H9 (cell line): ENCODE measurements at regions not wholly inside any gene's neighbourhood (a gene's known extent, or its start where the extent isn't known, plus 50 kb on each side); places are given as distances from the start of the nearest gene placed in this dataset.

Experiments
- DNase-seq: peaks from one replicate; pipeline ENCODE4 v3.0.0-alpha.2; 2017
- H2AFZ ChIP-seq: one replicate; pipeline ENCODE4 v1.6.1; 2013; ENCODE audit warnings: mild to moderate bottlenecking, low read length, control low read depth, moderate library complexity
- H2AK5ac ChIP-seq: 2 replicates; pipeline ENCODE4 v1.6.1; 2013; ENCODE audit warnings: low read length, control low read depth, mixed read lengths; ENCODE audit not compliant: insufficient read length
- H2BK120ac ChIP-seq: one replicate; pipeline ENCODE4 v1.6.1; 2013; ENCODE audit warnings: low read depth, mild to moderate bottlenecking, low read length, control low read depth, inconsistent platforms; ENCODE audit not compliant: poor library complexity, severe bottlenecking
- H2BK12ac ChIP-seq: 2 replicates; pipeline ENCODE4 v1.6.1; 2013; ENCODE audit warnings: low read length, control low read depth, mixed read lengths, low read depth; ENCODE audit not compliant: insufficient read length
- H2BK15ac ChIP-seq: 2 replicates; pipeline ENCODE4 v1.6.1; 2013; ENCODE audit warnings: low read depth, low read length, control low read depth
- H2BK20ac ChIP-seq: one replicate; pipeline ENCODE4 v1.6.1; 2013; ENCODE audit warnings: low read depth, mild to moderate bottlenecking, low read length, control low read depth, inconsistent platforms; ENCODE audit not compliant: poor library complexity, severe bottlenecking
- H2BK5ac ChIP-seq: 2 replicates; pipeline ENCODE4 v1.6.1; 2013; ENCODE audit warnings: low read length, control low read depth, mixed read lengths; ENCODE audit not compliant: insufficient read length
- H3K14ac ChIP-seq: 2 replicates; pipeline ENCODE4 v1.6.1; 2013; ENCODE audit warnings: low read length, control low read depth; ENCODE audit not compliant: insufficient read depth
- H3K18ac ChIP-seq: 2 replicates; pipeline ENCODE4 v1.6.1; 2013; ENCODE audit warnings: low read depth, mild to moderate bottlenecking, mixed read lengths, low read length, control low read depth; ENCODE audit not compliant: insufficient read length
- H3K23ac ChIP-seq: 2 replicates; pipeline ENCODE4 v1.6.1; 2013; ENCODE audit warnings: low read length, control low read depth, mixed read lengths, low read depth; ENCODE audit not compliant: insufficient read length
- H3K23me2 ChIP-seq: 2 replicates; pipeline ENCODE4 v1.6.1; 2013; ENCODE audit warnings: low read depth, mild to moderate bottlenecking, mixed read lengths, low read length, control low read depth; ENCODE audit not compliant: insufficient read length, poor library complexity, severe bottlenecking
- H3K27ac ChIP-seq: 2 replicates; pipeline ENCODE4 v1.5.1; 2013; ENCODE audit warnings: low read length, control low read depth, mixed read lengths, low read depth; ENCODE audit not compliant: insufficient read length
- H3K27me3 ChIP-seq: 2 replicates; pipeline ENCODE4 v1.6.1; 2013; ENCODE audit warnings: low read length, control low read depth, inconsistent platforms; ENCODE audit not compliant: insufficient read depth
- H3K4ac ChIP-seq: 2 replicates; pipeline ENCODE4 v1.6.1; 2013; ENCODE audit warnings: low read depth, mild to moderate bottlenecking, control low read depth, inconsistent platforms, low read length, moderate library complexity
- H3K4me1 ChIP-seq: 2 replicates; pipeline ENCODE4 v1.6.1; 2013; ENCODE audit warnings: low read length, control low read depth, inconsistent platforms; ENCODE audit not compliant: insufficient read depth
- H3K4me2 ChIP-seq: 2 replicates; pipeline ENCODE4 v1.6.1; 2013; ENCODE audit warnings: low read length, control low read depth, mixed read lengths; ENCODE audit not compliant: insufficient read length, insufficient read depth
- H3K56ac ChIP-seq: 2 replicates; pipeline ENCODE4 v1.6.1; 2013; ENCODE audit warnings: low read depth, mild to moderate bottlenecking, mixed read lengths, low read length, control low read depth; ENCODE audit not compliant: insufficient read length
- H3K79me1 ChIP-seq: 2 replicates; pipeline ENCODE4 v1.6.1; 2013; ENCODE audit warnings: low read depth, mild to moderate bottlenecking, moderate library complexity, low read length, control low read depth, inconsistent platforms; ENCODE audit not compliant: insufficient read depth, poor library complexity, severe bottlenecking
- H3K79me2 ChIP-seq: 2 replicates; pipeline ENCODE4 v1.6.1; 2013; ENCODE audit warnings: low read length, control low read depth, inconsistent platforms; ENCODE audit not compliant: insufficient read depth
- H3K9ac ChIP-seq: 2 replicates; pipeline ENCODE4 v1.6.1; 2013; ENCODE audit warnings: low read length, control low read depth, mixed read lengths; ENCODE audit not compliant: insufficient read length; ENCODE audit errors: extremely low read depth
- H3K9me3 ChIP-seq: one replicate; pipeline ENCODE4 v1.6.1; 2013; ENCODE audit warnings: low read depth, low read length, inconsistent platforms; ENCODE audit not compliant: control insufficient read depth
- H3T11ph ChIP-seq: one replicate; pipeline ENCODE4 v1.6.1; 2013; ENCODE audit warnings: mild to moderate bottlenecking, low read length, control low read depth, inconsistent platforms
- H4K20me1 ChIP-seq: one replicate; pipeline ENCODE4 v1.6.1; 2013; ENCODE audit not compliant: control insufficient read depth, insufficient read length, insufficient read depth
- H4K5ac ChIP-seq: 2 replicates; pipeline ENCODE4 v1.6.1; 2013; ENCODE audit warnings: low read depth, mild to moderate bottlenecking, mixed read lengths, low read length, control low read depth; ENCODE audit not compliant: insufficient read length
- H4K8ac ChIP-seq: replicated peaks from 2 replicates; pipeline ENCODE4 v1.6.1; 2013; ENCODE audit warnings: low read length, control low read depth, mixed read lengths, low read depth; ENCODE audit not compliant: insufficient read length
- H4K91ac ChIP-seq: 2 replicates; pipeline ENCODE4 v1.6.1; 2013; ENCODE audit warnings: low read depth, mild to moderate bottlenecking, moderate library complexity, mixed read lengths, low read length, control low read depth; ENCODE audit not compliant: insufficient read length
- H3K27ac Mint-ChIP-seq, 3 experiments: 2 replicates in 2 of 3; 3 replicates in 1 of 3; pipeline ENCODE4 v1.8.0; 2020 to 2021; ENCODE audit warnings: mixed read lengths in 3 of 3, mild to moderate bottlenecking in 1 of 3, moderate library complexity in 1 of 3
- H3K27me3 Mint-ChIP-seq: 2 replicates; pipeline ENCODE4 v1.8.0; 2021; ENCODE audit warnings: low read depth, mild to moderate bottlenecking, moderate library complexity, mixed read lengths
- H3K36me3 Mint-ChIP-seq, 3 experiments: 2 replicates in 2 of 3; 3 replicates in 1 of 3; pipeline ENCODE4 v1.8.0; 2020 to 2021; ENCODE audit warnings: low read depth in 3 of 3, mixed read lengths in 3 of 3; ENCODE audit not compliant: insufficient read depth in 1 of 3
- H3K4me1 Mint-ChIP-seq, 2 experiments: 2 replicates each; pipeline ENCODE4 v1.8.0; 2020; ENCODE audit warnings: mixed read lengths in 2 of 2
- H3K4me3 Mint-ChIP-seq, 2 experiments: 2 replicates in 1 of 2; 3 replicates in 1 of 2; pipeline ENCODE4 v1.8.0; 2020 to 2021; ENCODE audit warnings: mild to moderate bottlenecking in 2 of 2, mixed read lengths in 2 of 2, moderate library complexity in 1 of 2
- H3K9me3 Mint-ChIP-seq, 2 experiments: 2 replicates in 1 of 2; 3 replicates in 1 of 2; pipeline ENCODE4 v1.8.0; 2020; ENCODE audit warnings: mild to moderate bottlenecking in 2 of 2, mixed read lengths in 2 of 2, moderate library complexity in 1 of 2
- CTCF ChIP-seq: fragments of 200-600 bp; sonication (generic); conservative IDR thresholded peaks from 3 replicates; pipeline ENCODE4 v1.8.0; 2021; ENCODE audit warnings: antibody characterized with exemption, mild to moderate bottlenecking

GRCh38 chr16:17019366-17019765, 451.4 kb downstream of the XYLT1 start:
- H2BK120ac ChIP-seq: no peak overlapping the region
- no peak for DNase-seq
- no peak overlapping the region for H3K27ac ChIP-seq
- H3K36me3 Mint-ChIP-seq: no peaks in the 10 kb centered on the region
- H3T11ph ChIP-seq: no peak overlapping the region
- no peak overlapping the region for H3K4ac ChIP-seq
- H3K27ac Mint-ChIP-seq: no peak overlapping the region
- H3K4me2 ChIP-seq: no peak overlapping the region
- H3K14ac ChIP-seq: no peak overlapping the region
- no peak overlapping the region for H2BK15ac ChIP-seq
- no peak overlapping the region for H2BK5ac ChIP-seq
- peaks cover 0 to 2% of the 10 kb centered on the region in 2 experiments; a peak in 1 of 5 replicates for H3K9me3 Mint-ChIP-seq
- H4K8ac ChIP-seq: no peak overlapping the region
- no peak overlapping the region for H3K9ac ChIP-seq
- no peak overlapping the region for H4K5ac ChIP-seq
- no peak overlapping the region for H2BK20ac ChIP-seq
- no peaks in the 10 kb centered on the region for H4K20me1 ChIP-seq
- no peaks in the 10 kb centered on the region for H3K9me3 ChIP-seq
- H2AFZ ChIP-seq: no peak overlapping the region
- H3K56ac ChIP-seq: no peak overlapping the region
- H3K23me2 ChIP-seq: no peaks in the 10 kb centered on the region
- H3K79me2 ChIP-seq: no peaks in the 10 kb centered on the region
- no peaks in the 10 kb centered on the region for H3K4me1 ChIP-seq
- no peak overlapping the region for H4K91ac ChIP-seq
- no peak overlapping the region for H2BK12ac ChIP-seq
- no peak overlapping the region for H3K23ac ChIP-seq
- H3K4me3 Mint-ChIP-seq: no peak overlapping the region
- no peaks in the 10 kb centered on the region for H3K27me3 Mint-ChIP-seq
- H3K79me1 ChIP-seq: no peaks in the 10 kb centered on the region
- H3K27me3 ChIP-seq: no peaks in the 10 kb centered on the region
- no peak for TF ChIP-seq CTCF
- H2AK5ac ChIP-seq: no peak overlapping the region
- peaks cover 7 to 10% of the 10 kb centered on the region in 2 experiments; a peak in 3 of 4 replicates for H3K4me1 Mint-ChIP-seq
- no peak overlapping the region for H3K18ac ChIP-seq
